H1 (cell line): ENCODE measurements at regions not wholly inside any gene's neighbourhood (a gene's known extent, or its start where the extent isn't known, plus 50 kb on each side); places are given as distances from the start of the nearest gene placed in this dataset.

Experiments used
- CTCF ChIA-PET: fragments of 300-600 bp; sonication (Branson Sonifier 250); formaldehyde crosslinking; loops from one replicate; lab custom pipeline; 2021; ENCODE audit not compliant: partially characterized antibody; lab: Charles Lee
- POLR2A ChIA-PET: fragments of 300-600 bp; sonication (Branson Sonifier 250); formaldehyde crosslinking; loops from one replicate; lab custom pipeline; 2021; ENCODE audit warnings: inconsistent platforms; ENCODE audit not compliant: partially characterized antibody; lab: Charles Lee
- DNase-seq, 2 experiments: peaks; one replicate each; pipeline versions ENCODE4 v3.0.0 to v3.0.0-alpha.2; 2010 to 2022; ENCODE audit warnings: low spot score in 2 of 2, low read depth in 1 of 2, mixed read lengths in 1 of 2
- FAIRE-seq: peaks from 2 replicates; lab custom pipeline; 2011; peaks lifted over from hg19 to GRCh38; lab: Jason Lieb, UNC
- H2AFZ ChIP-seq: 2 replicates; pipeline ENCODE4 v1.8.1; 2012; ENCODE audit warnings: low read length, inconsistent platforms
- H2AK5ac ChIP-seq: 2 replicates; pipeline ENCODE4 v1.6.1; 2013; ENCODE audit warnings: low read depth, low read length
- H2BK120ac ChIP-seq: replicated peaks from 2 replicates; pipeline ENCODE3; 2013; ENCODE audit warnings: low read depth, low read length, inconsistent platforms
- H2BK12ac ChIP-seq: 2 replicates; pipeline ENCODE4 v1.6.1; 2013; ENCODE audit warnings: low read depth, low read length
- H2BK15ac ChIP-seq: 2 replicates; pipeline ENCODE4 v1.6.1; 2013; ENCODE audit warnings: low read length
- H2BK20ac ChIP-seq: 2 replicates; pipeline ENCODE4 v1.6.1; 2013; ENCODE audit warnings: low read length
- H2BK5ac ChIP-seq: 2 replicates; pipeline ENCODE4 v1.6.1; 2013; ENCODE audit warnings: low read depth, low read length
- H3K14ac ChIP-seq: 2 replicates; pipeline ENCODE4 v1.6.1; 2013; ENCODE audit warnings: inconsistent platforms; ENCODE audit not compliant: insufficient read length
- H3K18ac ChIP-seq: 2 replicates; pipeline ENCODE4 v1.6.1; 2013; ENCODE audit warnings: low read length; ENCODE audit errors: extremely low read depth
- H3K23ac ChIP-seq: 2 replicates; pipeline ENCODE4 v1.6.1; 2013; ENCODE audit warnings: inconsistent platforms; ENCODE audit not compliant: insufficient read length
- H3K23me2 ChIP-seq: 2 replicates; pipeline ENCODE4 v1.6.1; 2013; ENCODE audit warnings: low read depth, low read length
- H3K27ac ChIP-seq: 2 replicates; pipeline ENCODE4 v1.6.1; 2011; ENCODE audit warnings: low read depth, low read length, inconsistent platforms
- H3K27me3 ChIP-seq, 4 experiments: replicated peaks in 1 of 4; 1 replicate in 1 of 4; 2 replicates in 3 of 4; pipeline versions ENCODE4 v1.6.1 to v1.8.1; 2011 to 2013; ENCODE audit warnings: low read length in 3 of 4, mild to moderate bottlenecking in 3 of 4, inconsistent platforms in 2 of 4, mixed read lengths in 2 of 4, moderate library complexity in 1 of 4; ENCODE audit not compliant: control insufficient read depth in 3 of 4, insufficient read depth in 3 of 4; ENCODE audit errors: extremely low read depth in 1 of 4
- H3K36me3 ChIP-seq, 4 experiments: 2 replicates each; pipeline versions ENCODE4 v1.6.1 to v1.8.1; 2011 to 2013; ENCODE audit warnings: mild to moderate bottlenecking in 4 of 4, low read length in 3 of 4, moderate library complexity in 2 of 4, control low read depth in 1 of 4, inconsistent platforms in 1 of 4; ENCODE audit not compliant: insufficient read depth in 4 of 4, control insufficient read depth in 2 of 4
- H3K4ac ChIP-seq: replicated peaks from 2 replicates; pipeline ENCODE3; 2013; ENCODE audit warnings: low read length, low read depth, mixed read lengths, inconsistent platforms; ENCODE audit not compliant: insufficient read length
- H3K4me1 ChIP-seq, 4 experiments: replicated peaks in 1 of 4; 1 replicate in 1 of 4; 2 replicates in 3 of 4; pipeline versions ENCODE4 v1.6.1 to v1.8.1; 2011 to 2013; ENCODE audit warnings: low read length in 3 of 4, inconsistent platforms in 2 of 4, mixed read lengths in 1 of 4; ENCODE audit not compliant: insufficient read depth in 4 of 4, control insufficient read depth in 3 of 4
- H3K4me2 ChIP-seq, 2 experiments: 2 replicates each; pipeline versions ENCODE4 v1.6.1 to v1.8.1; 2011 to 2013; ENCODE audit warnings: low read depth in 2 of 2, low read length in 2 of 2, control low read depth in 1 of 2, inconsistent platforms in 1 of 2, mild to moderate bottlenecking in 1 of 2; ENCODE audit not compliant: insufficient read depth in 1 of 2
- H3K4me3 ChIP-seq, 4 experiments: fragments of 200-600, 300-600 bp in 1 of 4; sonication (generic), shearing (Covaris generic), sonication (Bioruptor Twin) in 1 of 4; 2 replicates each; pipeline versions ENCODE4 v1.5.1 to v1.8.1; 2011 to 2016; ENCODE audit warnings: low read length in 4 of 4, low read depth in 3 of 4, control low read depth in 2 of 4, inconsistent platforms in 2 of 4, mild to moderate bottlenecking in 2 of 4, mixed read lengths in 1 of 4, moderate library complexity in 1 of 4; ENCODE audit not compliant: insufficient read depth in 2 of 4; ENCODE audit errors: extremely low read depth in 1 of 4
- H3K56ac ChIP-seq: replicated peaks from 2 replicates; pipeline ENCODE3; 2013; ENCODE audit warnings: low read depth, mild to moderate bottlenecking, mixed read lengths, low read length, inconsistent platforms; ENCODE audit not compliant: insufficient read length
- H3K79me1 ChIP-seq: 2 replicates; pipeline ENCODE4 v1.6.1; 2013; ENCODE audit warnings: low read depth, low read length, control low read depth
- H3K79me2 ChIP-seq, 2 experiments: 2 replicates each; pipeline versions ENCODE4 v1.6.1 to v1.8.1; 2012 to 2013; ENCODE audit warnings: low read length in 2 of 2, mild to moderate bottlenecking in 2 of 2, inconsistent platforms in 1 of 2; ENCODE audit not compliant: insufficient read depth in 2 of 2, control insufficient read depth in 1 of 2
- H3K9ac ChIP-seq, 4 experiments: replicated peaks in 1 of 4; 1 replicate in 1 of 4; 2 replicates in 3 of 4; pipeline versions ENCODE4 v1.6.1 to v1.8.1; 2011 to 2013; ENCODE audit warnings: low read depth in 3 of 4, low read length in 3 of 4, control low read depth in 2 of 4, mild to moderate bottlenecking in 2 of 4, moderate library complexity in 2 of 4, inconsistent platforms in 1 of 4; ENCODE audit errors: extremely low read depth in 1 of 4
- H3K9me3 ChIP-seq, 2 experiments: 2 replicates each; pipeline versions ENCODE4 v1.6.1 to v1.8.1; 2012 to 2013; ENCODE audit warnings: mild to moderate bottlenecking in 2 of 2, moderate library complexity in 2 of 2, control low read depth in 1 of 2, inconsistent platforms in 1 of 2, low read depth in 1 of 2, low read length in 1 of 2, mixed read lengths in 1 of 2; ENCODE audit not compliant: insufficient read depth in 2 of 2
- H4K20me1 ChIP-seq, 2 experiments: replicated peaks in 1 of 2; 2 replicates each; pipeline versions ENCODE3 to v1.8.1; 2011 to 2013; ENCODE audit warnings: inconsistent platforms in 2 of 2, low read length in 2 of 2, mild to moderate bottlenecking in 1 of 2; ENCODE audit not compliant: insufficient read depth in 2 of 2, control insufficient read depth in 1 of 2
- H4K5ac ChIP-seq: 2 replicates; pipeline ENCODE4 v1.6.1; 2013; ENCODE audit warnings: low read length, low read depth, mixed read lengths, inconsistent platforms; ENCODE audit not compliant: insufficient read length
- H4K8ac ChIP-seq: 2 replicates; pipeline ENCODE4 v1.8.0; 2013; ENCODE audit warnings: mild to moderate bottlenecking, moderate library complexity, low read length, inconsistent platforms; ENCODE audit not compliant: insufficient read depth; ENCODE audit errors: extremely low read depth
- H4K91ac ChIP-seq: replicated peaks from 2 replicates; pipeline ENCODE3; 2013; ENCODE audit warnings: low read length, mixed read lengths, inconsistent platforms; ENCODE audit not compliant: insufficient read length
- BRCA1 ChIP-seq: IDR thresholded peaks from 2 replicates; pipeline ENCODE4 v1.6.1; 2012; ENCODE audit warnings: low read depth, low read length, improper control_type of control experiment
- FOSL1 ChIP-seq: IDR thresholded peaks from 2 replicates; pipeline ENCODE4 v1.6.1; 2011; ENCODE audit warnings: mild to moderate bottlenecking, low read depth, low read length, moderate library complexity; ENCODE audit not compliant: insufficient read depth
- GABPA ChIP-seq: IDR thresholded peaks from 2 replicates; pipeline ENCODE4 v1.6.1; 2011; ENCODE audit warnings: mild to moderate bottlenecking, low read length, moderate library complexity, borderline replicate concordance; ENCODE audit not compliant: insufficient read depth
- HDAC6 ChIP-seq: IDR thresholded peaks from one replicate; pipeline ENCODE4 v1.7.1; 2012; ENCODE audit warnings: low read depth, mild to moderate bottlenecking, inconsistent platforms, low read length, moderate library complexity
- RNF2 ChIP-seq: fragments of 200-900, 300-1000 bp; sonication (generic); IDR thresholded peaks from 2 replicates; pipeline ENCODE4 v1.7.1; 2016; ENCODE audit warnings: borderline replicate concordance, low read depth, mild to moderate bottlenecking, antibody characterized with exemption, low read length; ENCODE audit not compliant: poor library complexity, severe bottlenecking; ENCODE audit errors: missing control alignments
- TEAD4 ChIP-seq: IDR thresholded peaks from 2 replicates; pipeline ENCODE4 v1.6.1; 2012; ENCODE audit warnings: low read depth, low read length, inconsistent platforms, mixed read lengths
- WGBS, 2 experiments: shearing (Covaris generic) in 1 of 2; methylation state at CpG; one replicate each; pipeline versions ENCODE4 v1.1.6 to v1.1.7; 2013 to 2015; ENCODE audit warnings: low lambda C conversion rate in 2 of 2, mixed read lengths in 2 of 2, inconsistent platforms in 1 of 2, low coverage in 1 of 2, missing lambda C conversion rate in 1 of 2; ENCODE audit not compliant: insufficient replicate concordance in 2 of 2, insufficient coverage in 1 of 2, insufficient read length in 1 of 2; ENCODE audit errors: extremely low coverage in 1 of 2, missing lambda C conversion rate in 1 of 2; 5-methylcytosine and 5-hydroxymethylcytosine counted together
- TF ChIP-seq, protein P1 (sequence below): IDR thresholded peaks from 2 replicates; pipeline ENCODE4 v1.6.1; 2012; ENCODE audit warnings: inconsistent platforms
- TF ChIP-seq, protein P2 (sequence below): IDR thresholded peaks from 2 replicates; pipeline ENCODE4 v1.6.1; 2011; ENCODE audit warnings: low read depth, mild to moderate bottlenecking, low read length; ENCODE audit not compliant: insufficient read depth

DNA sequence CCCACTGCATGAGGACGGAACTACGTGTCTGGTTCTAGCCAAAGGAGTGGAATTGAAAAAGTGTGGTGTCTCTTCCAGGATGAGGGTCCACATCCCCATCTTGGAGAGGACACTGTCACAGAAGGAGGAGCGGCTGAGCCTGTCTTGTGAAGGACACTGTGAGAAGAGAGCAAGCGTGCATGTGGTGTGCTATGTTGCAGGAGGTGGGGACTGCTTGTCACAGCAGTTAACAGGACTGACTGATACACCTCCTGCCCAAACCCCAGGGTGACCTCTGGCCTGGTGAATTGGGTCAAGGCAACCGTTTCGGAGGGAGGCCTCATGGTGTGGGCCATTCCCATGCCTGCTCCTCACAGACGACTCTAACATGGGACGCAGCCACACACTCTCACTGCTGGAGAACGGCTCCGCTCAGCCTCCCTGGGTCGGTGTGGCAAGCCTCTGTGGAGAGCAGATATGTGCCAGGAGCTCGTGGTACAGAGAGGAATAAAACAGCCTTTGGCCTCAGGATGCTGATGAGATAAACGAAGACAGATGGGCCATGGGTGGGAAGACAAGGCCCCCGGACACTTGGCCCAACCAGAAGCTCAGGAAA, 56.4 kb upstream of the RBFOX3 start:
- H3K4ac ChIP-seq, result no peak overlapping the region
- no peaks in the 10 kb centered on the region for H3K36me3 ChIP-seq
- H4K5ac ChIP-seq, result no peak overlapping the region
- H3K23ac ChIP-seq, result no peak overlapping the region
- WGBS, 2 experiments, result 83% methylated on average over 14 of the region's 14 CpGs; no CpG with 5 or more reads in 1 of the 2 experiments
- no peak overlapping the region for H3K27ac ChIP-seq
- H3K56ac ChIP-seq, result no peak overlapping the region
- no peak overlapping the region for H2AFZ ChIP-seq
- no peaks in the 10 kb centered on the region for H3K79me2 ChIP-seq
- no peak overlapping the region for H3K9ac ChIP-seq
- no peak overlapping the region for H2BK5ac ChIP-seq
- no peak overlapping the region for H2BK15ac ChIP-seq
- no peak for FAIRE-seq
- peaks cover 2 to 10% (median 4%) of the 10 kb centered on the region in 4 experiments; a peak in 5 of 7 replicates for H3K4me1 ChIP-seq
- H3K14ac ChIP-seq, result no peak overlapping the region
- POLR2A ChIA-PET, result no interaction called here
- H3K9me3 ChIP-seq, result peaks cover 0 to 6% of the 10 kb centered on the region in 2 experiments; a peak in 3 of 4 replicates
- DNase-seq, result no peak
- no peak overlapping the region for H2BK120ac ChIP-seq
- H3K4me3 ChIP-seq, result no peak overlapping the region
- H2BK20ac ChIP-seq, result peak overlapping the region; percentile 50; the same call in 1 of the 2 replicates
- peaks cover 0 to 1% of the 10 kb centered on the region in 2 experiments for H4K20me1 ChIP-seq
- no peak overlapping the region for H4K8ac ChIP-seq
- 0 out of 2 replicates have a peak overlapping the region, but pooled peaks have one; percentile 59 for H2AK5ac ChIP-seq
- TF ChIP-seq TEAD4 (no peak), BRCA1 (no peak), FOSL1 (no peak), RNF2 (no peak), GABPA (no peak), HDAC6 (no peak)
- TF ChIP-seq, protein P1, sequence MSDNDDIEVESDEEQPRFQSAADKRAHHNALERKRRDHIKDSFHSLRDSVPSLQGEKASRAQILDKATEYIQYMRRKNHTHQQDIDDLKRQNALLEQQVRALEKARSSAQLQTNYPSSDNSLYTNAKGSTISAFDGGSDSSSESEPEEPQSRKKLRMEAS, result no peak
- TF ChIP-seq, protein P2, sequence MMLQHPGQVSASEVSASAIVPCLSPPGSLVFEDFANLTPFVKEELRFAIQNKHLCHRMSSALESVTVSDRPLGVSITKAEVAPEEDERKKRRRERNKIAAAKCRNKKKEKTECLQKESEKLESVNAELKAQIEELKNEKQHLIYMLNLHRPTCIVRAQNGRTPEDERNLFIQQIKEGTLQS, result no peak
- TF ChIP-seq, all 59 proteins: peak for 0
- CTCF ChIA-PET, result interaction anchor here (0.7 to 4.8 kb wide), 6 partner anchors 8 to 274 kb away, joined by 3 to 29 read pairs (median 4); partner anchors contain the start of gene RBFOX3
- peak overlapping the region; percentile 60; the same call in 1 of the 2 replicates for H2BK12ac ChIP-seq
- no peaks in the 10 kb centered on the region for H3K79me1 ChIP-seq
- no peaks in the 10 kb centered on the region; a peak in 2 of 7 replicates for H3K27me3 ChIP-seq
- H3K18ac ChIP-seq, result peak overlapping the region; percentile 32; the same call in 1 of the 2 replicates
- no peaks in the 10 kb centered on the region; the same call in 1 of the 2 replicates for H3K23me2 ChIP-seq
- peak overlapping the region; percentile 69 for H4K91ac ChIP-seq
- no peak overlapping the region for H3K4me2 ChIP-seq
